Retina (tissue), 1 donor: ENCODE measurements at regions not wholly inside any gene's neighbourhood (a gene's known extent, or its start where the extent isn't known, plus 50 kb on each side); places are given as distances from the start of the nearest gene placed in this dataset.
"Not testable (repeated sequence)": the region's sequence is repeated elsewhere in the genome, so short reads cannot be mapped to it uniquely, and the experiment has no call there.

Experiments used
- DNase-seq: peaks from one replicate; pipeline ENCODE4 v3.0.0-alpha.2; 2016

GRCh38 chr3:22836131-22836530 is 367.0 kb upstream of the UBE2E2 start:
- DNase-seq, result no peak

DNA sequence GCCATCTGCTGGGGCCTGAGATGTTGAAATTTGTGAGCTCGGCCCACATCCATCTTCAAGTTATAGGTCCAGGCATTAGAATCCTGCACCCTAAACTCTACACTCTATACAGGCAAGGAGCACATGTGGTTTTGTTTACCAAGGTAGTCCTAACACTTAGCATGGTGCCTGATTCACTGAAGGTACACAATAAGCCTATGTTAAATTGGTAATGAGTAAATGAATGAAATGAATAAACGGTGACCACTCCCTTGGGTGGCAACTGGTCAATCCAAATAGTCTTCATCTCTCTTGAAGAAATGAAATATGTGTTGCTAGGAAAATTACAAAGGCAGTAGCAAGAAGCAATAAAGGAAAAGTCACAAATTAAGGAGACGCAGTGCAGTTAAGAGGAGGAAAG is 359.3 kb upstream of the UBE2E2 start:
- DNase-seq, result no peak

DNA sequence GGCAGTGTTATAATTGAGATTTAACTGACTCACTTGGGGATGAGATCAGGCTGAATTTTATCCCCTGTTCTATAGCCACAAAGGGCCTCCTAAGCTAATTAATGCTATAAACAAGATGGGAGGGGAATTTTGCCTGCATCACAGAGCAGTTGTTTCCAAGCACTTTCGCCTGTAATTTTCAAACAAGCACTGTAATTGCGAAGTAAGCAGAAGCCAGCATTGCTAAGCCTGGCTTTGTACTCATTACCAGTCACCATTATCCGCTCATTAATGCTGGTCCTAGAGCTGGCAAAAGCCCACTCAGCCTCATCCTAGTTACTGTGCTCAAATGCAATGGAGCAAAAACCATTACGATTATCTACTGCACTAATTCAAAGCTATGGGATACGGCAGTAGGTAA is 356.6 kb upstream of the UBE2E2 start:
- no peak for DNase-seq

GRCh38 chr3:22849583-22849982 is 353.5 kb upstream of the UBE2E2 start:
- not testable (repeated sequence) for DNase-seq

- DNase-seq, result no peak
Measured at GRCh38 chr3:22856811-22857210, 346.3 kb upstream of the UBE2E2 start.

GRCh38 chr3:22858486-22858885 is 344.6 kb upstream of the UBE2E2 start:
- DNase-seq, result no peak

DNA sequence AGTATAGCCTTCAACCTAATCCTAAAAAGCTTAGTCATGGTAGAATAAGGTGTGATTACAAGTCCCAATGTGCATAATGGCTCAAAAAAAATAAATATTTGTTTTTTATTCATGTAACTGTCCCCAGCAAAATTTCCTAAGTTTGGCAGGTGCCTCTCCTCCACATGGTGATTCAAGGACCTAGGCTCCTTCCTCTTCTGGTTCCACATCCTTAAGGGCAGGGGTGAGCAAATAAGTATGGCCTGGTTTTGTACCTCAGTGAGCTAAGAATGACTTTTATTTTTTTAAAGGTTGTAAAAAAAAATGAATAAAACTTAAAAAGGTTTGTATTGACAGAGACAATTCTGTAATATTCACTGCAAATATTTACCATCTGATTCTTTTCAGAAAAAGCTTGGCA is 343.5 kb upstream of the UBE2E2 start:
- no peak for DNase-seq

- no peak for DNase-seq
Measured at GRCh38 chr3:22861426-22861825, 341.7 kb upstream of the UBE2E2 start.

- DNase-seq, result no peak
Measured at GRCh38 chr3:22862111-22862510, 341.0 kb upstream of the UBE2E2 start.

DNA sequence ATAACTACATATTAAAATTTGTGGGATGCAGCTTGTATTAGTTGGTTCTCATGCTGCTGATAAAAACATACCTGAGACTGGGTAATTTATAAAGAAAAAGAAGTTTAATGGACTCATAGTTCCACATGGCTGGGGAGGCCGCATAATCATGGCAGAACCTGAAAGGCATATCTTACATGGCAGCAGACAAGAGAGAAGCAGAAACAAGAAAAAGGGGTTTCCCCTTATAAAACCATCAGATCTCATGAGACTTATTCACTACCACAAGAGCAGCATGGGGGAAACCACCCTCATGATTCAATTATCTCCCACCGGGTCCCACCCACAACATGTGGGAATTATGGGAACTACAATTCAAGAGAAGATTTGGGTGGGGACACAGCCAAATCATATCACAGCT is 320.3 kb upstream of the UBE2E2 start:
- DNase-seq, result not testable (repeated sequence)

- no peak for DNase-seq
Measured at GRCh38 chr3:22885039-22885438, 318.1 kb upstream of the UBE2E2 start.

DNA sequence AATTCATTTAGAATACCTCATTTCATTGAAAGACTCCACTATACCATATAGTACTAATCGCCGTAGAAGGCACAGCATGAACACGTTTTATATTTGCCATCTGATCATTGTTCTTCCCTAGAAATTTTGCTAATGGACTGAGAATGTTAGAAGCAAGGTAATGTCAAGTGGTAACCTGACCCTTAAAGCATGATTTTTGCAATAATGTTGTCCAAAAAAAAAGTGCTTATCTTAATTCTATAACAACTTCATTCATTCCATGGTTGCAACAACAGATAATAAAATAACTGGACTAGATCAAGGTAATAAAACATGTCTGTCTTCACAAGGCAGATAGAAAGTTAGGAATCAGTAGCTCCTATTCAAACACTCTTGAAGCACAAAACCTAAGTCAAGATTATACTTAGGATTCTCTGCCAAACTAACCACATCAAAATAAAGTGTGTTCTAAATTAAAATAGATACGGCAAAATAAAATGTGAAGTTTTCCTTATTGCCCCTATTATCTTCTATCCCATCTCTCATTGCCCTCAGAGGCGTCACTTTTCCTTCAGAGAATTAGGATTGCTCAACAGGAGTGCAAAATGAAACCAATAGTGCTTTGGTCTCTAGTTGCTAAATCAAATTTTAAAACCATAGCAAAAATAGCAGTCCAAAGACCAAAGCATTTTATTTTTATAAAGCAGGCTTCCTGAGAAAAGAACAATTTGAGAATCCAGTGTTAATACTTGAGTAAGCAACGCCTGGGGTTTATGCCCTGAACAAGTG is 317.4 kb upstream of the UBE2E2 start:
- DNase-seq, result no peak

- DNase-seq, result no peak
Measured at GRCh38 chr3:22886439-22887068, 316.6 kb upstream of the UBE2E2 start.

DNA sequence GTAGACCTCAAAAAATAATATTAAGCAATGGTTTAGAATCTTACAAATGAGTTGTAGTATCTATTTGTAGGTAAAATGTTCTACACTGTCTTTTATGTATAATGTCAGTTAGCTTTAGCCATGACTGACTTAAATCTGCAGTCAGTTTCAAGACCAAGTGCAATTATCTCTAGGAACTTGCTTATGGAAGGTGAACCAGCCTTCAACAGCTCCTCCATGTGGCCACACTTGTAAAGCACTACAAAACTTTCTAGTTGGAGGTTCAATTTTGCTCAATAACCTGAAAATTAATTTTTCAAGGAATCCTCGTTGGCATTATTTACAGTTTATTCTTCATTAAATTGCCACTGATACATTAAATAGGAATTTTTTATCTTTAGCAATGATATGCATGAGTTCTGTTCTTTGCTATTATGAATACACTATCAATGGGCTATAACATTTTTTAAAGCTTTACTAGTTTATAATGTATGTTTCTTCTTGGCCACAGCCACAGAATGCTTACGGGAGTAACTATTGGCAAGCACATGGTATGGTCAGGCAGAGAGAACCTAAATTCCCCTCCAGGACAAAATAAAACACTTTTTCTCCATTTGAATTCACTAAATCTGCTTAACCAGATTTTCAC is 315.3 kb upstream of the UBE2E2 start:
- no peak for DNase-seq

GRCh38 chr3:22893101-22893500 is 310.0 kb upstream of the UBE2E2 start:
- DNase-seq, result no peak

DNA sequence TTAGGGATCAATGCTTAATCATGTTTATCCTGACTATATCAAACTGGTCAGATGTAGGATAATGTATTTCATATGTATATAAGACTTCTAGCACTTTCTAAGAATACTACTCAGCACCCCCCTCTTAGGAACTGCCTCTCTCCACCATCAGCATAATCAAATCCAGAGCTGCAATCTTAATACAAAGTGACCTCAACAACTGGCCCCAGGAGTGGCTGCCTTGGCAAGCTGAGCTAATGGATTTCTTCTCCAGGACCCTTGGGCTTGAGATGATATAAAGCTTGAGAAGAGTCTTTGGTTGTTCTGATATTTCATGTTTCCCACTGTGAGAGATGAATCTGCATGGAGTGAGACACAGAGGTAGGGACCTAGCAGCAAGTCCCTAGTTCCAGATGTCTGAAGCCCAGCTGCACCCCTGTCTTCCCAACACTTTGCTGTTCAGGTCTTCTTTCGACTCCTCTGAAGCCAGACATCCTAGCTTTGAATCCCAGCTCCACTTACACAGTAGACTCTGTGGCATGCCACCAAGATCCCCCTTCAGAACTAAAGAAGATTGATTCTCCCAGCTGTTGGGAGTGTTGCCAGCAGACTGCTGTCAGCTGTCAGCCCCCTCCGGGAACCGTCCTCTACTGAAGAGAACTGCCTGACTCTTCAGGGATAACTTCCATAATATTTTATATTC is 309.3 kb upstream of the UBE2E2 start:
- no peak for DNase-seq

DNA sequence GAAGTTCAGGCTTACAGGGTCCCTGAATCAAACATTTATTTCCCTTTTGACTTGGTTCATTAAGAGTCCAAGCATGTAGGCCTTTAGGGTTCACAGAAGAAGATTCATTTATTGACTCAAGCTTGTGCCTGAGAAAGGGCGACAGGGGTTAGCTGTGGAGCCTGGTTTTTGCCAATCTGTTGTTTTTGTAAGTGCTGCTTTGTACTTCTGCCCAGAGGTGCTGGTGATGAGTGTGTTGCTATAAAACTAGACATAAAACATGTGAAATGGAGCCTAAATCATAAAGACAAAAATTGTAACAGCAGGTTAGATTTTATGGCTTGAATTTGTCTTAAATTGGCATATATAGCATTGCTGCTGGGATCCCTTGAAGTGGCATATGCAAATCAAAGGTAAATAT is 308.3 kb upstream of the UBE2E2 start:
- DNase-seq, result no peak

GRCh38 chr3:22895671-22896070 is 307.5 kb upstream of the UBE2E2 start:
- DNase-seq, result no peak

DNA sequence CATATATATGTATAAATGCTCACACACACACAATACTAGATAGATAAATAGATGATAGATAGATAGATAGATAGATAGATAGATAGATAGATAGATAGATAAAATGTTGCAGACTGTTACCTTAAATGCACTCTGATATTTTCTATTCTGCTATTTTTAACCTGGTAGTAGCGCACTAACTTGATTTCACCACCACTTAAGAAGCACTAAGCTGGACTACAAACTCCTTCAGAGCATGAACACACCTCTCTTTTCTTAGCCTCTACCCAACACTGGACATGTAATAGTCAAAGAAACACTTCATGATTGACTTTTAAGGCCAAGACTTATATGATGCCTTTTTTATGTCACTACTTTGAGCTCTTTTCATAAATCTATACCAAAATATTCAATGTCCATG is 304.6 kb upstream of the UBE2E2 start:
- no peak for DNase-seq

DNA sequence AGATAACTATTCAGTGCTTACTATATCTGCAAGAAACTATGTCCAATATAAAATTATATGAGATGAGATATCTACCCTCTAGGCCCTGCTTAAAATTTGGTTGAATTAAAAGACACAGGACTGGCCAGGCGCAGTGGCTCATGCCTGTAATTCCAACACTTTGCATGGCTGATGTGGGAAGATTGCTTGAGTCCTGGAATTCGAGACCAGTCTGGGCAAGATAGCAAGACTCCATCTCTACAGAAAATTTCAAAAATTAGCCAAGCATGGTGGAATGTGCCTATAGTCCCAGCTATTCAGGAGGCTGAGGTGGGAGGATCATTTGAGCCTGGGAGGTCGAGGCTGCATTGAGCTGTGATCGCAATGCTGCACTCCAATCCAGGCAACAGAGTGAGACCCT is 303.7 kb upstream of the UBE2E2 start:
- no peak for DNase-seq

DNA sequence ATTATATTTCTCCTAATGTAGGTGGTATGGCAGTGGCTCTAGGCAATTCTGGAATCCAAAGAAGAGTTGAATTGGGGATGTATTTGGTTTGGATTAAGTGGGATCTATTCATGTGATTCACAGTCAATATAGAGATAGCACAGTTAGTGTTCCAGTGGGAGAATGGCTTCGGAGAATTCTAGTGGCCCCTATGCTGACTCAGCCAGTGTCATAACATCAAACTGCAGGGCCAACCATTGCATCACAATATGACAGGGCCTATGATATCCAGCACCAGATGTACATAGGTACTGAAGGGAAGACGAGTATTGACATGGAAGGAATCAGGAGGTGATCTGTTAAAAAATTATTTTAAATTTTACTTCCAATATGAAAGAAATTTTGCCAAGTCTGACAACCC is 302.8 kb upstream of the UBE2E2 start:
- no peak for DNase-seq

DNA sequence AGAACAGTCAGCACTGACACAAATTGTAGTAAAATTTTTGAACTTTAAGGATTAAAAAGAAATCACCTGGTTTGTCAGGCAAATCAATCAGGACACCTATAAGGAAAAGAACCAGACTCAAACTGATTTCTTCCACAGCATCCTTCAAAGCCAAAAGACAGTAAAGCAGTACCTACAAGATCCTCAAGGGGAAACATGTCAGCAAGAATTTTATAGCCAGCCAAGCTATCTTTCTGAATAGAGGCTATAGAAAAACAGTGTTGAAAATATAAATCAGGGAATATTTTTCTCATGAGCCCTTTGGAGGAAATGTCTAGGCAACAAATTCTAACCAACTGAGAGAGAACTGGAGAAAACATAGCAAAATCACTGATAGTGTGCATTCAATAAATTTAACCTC is 301.4 kb upstream of the UBE2E2 start:
- no peak for DNase-seq

- no peak for DNase-seq
Measured at GRCh38 chr3:22907161-22907780, 295.9 kb upstream of the UBE2E2 start.
